WI38 (cell line): ENCODE measurements at regions not wholly inside any gene's neighbourhood (a gene's known extent, or its start where the extent isn't known, plus 50 kb on each side); places are given as distances from the start of the nearest gene placed in this dataset.

Source experiments
- H3K4me3 ChIP-seq: 2 replicates; pipeline ENCODE4 v1.5.1; 2011; ENCODE audit warnings: low read depth, mild to moderate bottlenecking, control low read depth, low read length
- TF ChIP-seq, protein P1 (sequence below): IDR thresholded peaks from 2 replicates; pipeline ENCODE4 v1.5.1; 2012; ENCODE audit warnings: low read depth, mild to moderate bottlenecking, control low read depth, low read length

DNA sequence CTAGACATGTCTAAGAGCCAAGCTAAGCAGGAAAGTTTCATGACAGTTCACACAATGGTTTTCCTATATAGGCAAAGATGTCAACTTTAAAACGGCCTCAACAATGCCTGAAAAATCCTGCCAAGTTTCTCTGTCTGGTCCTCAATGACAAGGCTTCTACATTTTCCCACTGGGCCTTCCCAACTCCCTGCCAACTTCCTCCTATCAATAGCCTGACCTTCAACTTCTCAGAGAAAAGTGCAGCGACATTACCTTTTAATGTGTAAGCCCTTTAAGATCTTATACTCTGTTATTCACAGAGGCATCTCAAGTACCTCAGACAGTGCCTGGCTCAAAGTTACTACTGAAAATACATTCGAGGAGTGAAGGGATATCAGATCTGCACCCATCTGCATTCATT lies 56.2 kb upstream of the BTBD3 start:
- H3K4me3 ChIP-seq = no peak overlapping the region
- TF ChIP-seq, protein P1, sequence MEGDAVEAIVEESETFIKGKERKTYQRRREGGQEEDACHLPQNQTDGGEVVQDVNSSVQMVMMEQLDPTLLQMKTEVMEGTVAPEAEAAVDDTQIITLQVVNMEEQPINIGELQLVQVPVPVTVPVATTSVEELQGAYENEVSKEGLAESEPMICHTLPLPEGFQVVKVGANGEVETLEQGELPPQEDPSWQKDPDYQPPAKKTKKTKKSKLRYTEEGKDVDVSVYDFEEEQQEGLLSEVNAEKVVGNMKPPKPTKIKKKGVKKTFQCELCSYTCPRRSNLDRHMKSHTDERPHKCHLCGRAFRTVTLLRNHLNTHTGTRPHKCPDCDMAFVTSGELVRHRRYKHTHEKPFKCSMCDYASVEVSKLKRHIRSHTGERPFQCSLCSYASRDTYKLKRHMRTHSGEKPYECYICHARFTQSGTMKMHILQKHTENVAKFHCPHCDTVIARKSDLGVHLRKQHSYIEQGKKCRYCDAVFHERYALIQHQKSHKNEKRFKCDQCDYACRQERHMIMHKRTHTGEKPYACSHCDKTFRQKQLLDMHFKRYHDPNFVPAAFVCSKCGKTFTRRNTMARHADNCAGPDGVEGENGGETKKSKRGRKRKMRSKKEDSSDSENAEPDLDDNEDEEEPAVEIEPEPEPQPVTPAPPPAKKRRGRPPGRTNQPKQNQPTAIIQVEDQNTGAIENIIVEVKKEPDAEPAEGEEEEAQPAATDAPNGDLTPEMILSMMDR = no peak

DNA sequence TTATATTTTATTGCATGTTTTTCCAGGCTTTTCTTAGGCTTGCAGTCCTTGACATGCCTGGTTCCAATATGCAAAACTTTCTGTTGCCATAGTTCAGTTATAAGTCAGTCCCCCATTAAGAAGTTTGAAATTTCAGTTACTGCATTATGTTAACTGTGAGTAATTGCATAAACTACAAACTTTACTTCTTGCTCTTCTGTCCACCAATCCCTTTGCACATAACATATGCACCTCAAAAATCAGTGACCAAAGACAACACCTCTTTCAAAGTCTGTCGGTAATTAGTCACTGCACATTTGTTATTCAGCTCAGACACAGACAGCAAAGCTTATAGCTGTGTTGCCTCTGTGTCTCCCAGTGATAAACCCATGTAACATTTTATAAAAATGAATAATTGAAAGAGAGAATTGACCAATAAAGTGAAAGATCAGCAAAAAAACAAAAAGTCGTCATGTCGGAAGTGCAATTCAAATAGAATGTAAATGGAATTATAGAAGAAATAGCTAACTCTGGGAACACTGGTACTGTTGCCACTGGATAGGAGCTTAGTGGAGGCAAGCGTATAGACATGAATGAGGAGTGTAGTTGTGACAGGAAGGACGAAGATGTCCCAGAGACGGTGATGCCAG lies 50.3 kb upstream of the BTBD3 start:
- TF ChIP-seq, protein P1 = no peak
- no peak overlapping the region for H3K4me3 ChIP-seq
